K562 (cell line): ENCODE measurements at regions not wholly inside any gene's neighbourhood (a gene's known extent, or its start where the extent isn't known, plus 50 kb on each side); places are given as distances from the start of the nearest gene placed in this dataset.
"Not testable (repeated sequence)": the region's sequence is repeated elsewhere in the genome, so short reads cannot be mapped to it uniquely, and the experiment has no call there.

Experiments
- ATAC-seq: fragments of 200-7000 bp; cut with Tn5 transposase; 3 replicates; pipeline ENCODE4 v1.9.1; 2020; ENCODE audit warnings: moderate library complexity
- BruUV-seq: library from RNA; stranded (reverse); fragments of 400-500 nt; replicated peaks from 2 replicates; lab custom pipeline; 2021; lab: Mats Ljungman, UMichigan
- CTCF ChIA-PET: fragments of 300-600 bp; formaldehyde crosslinking; extraction: SDS; loops from one replicate; lab custom pipeline; 2021; ENCODE audit warnings: low intra/inter-chr PET ratio; lab: Yijun Ruan, JAX
- POLR2A ChIA-PET: fragments of 300-600, 350-650 bp; sonication (Branson Sonifier 250); formaldehyde crosslinking; extraction: SDS; loops from one replicate; lab custom pipeline; 2021; ENCODE audit warnings: antibody characterized with exemption, inconsistent platforms; lab: Yijun Ruan, JAX
- DNase-seq, 4 experiments: peaks; one replicate each; pipeline versions ENCODE4 v3.0.0 to v3.0.0-alpha.2; 2011 to 2018; ENCODE audit warnings: low spot score in 3 of 4, mixed read lengths in 3 of 4; ENCODE audit errors: extremely low read depth in 1 of 4
- FAIRE-seq: peaks from 2 replicates; lab custom pipeline; 2011; peaks lifted over from hg19 to GRCh38; lab: Jason Lieb, UNC
- H2AFZ ChIP-seq: 2 replicates; pipeline ENCODE4 v1.6.0; 2011; ENCODE audit warnings: low read depth, low read length, control low read depth, inconsistent platforms
- H3K27ac ChIP-seq: fragments of 200-600 bp; 3 replicates; pipeline ENCODE4 v1.8.0; 2011; ENCODE audit warnings: low read depth, mild to moderate bottlenecking, control low read depth, inconsistent platforms, low read length, moderate library complexity, mixed read lengths; ENCODE audit errors: extremely low read depth
- H3K27me3 ChIP-seq, 2 experiments: fragments of 300-600 bp in 1 of 2; 2 replicates in 1 of 2; 3 replicates in 1 of 2; pipeline versions ENCODE4 v1.6.0 to v1.8.0; 2011; ENCODE audit warnings: inconsistent platforms in 2 of 2, low read length in 2 of 2, mild to moderate bottlenecking in 1 of 2, mixed read lengths in 1 of 2, moderate library complexity in 1 of 2; ENCODE audit not compliant: control insufficient read depth in 2 of 2, insufficient read depth in 2 of 2
- H3K36me3 ChIP-seq: fragments of 300-600 bp; 3 replicates; pipeline ENCODE4 v1.8.0; 2011; ENCODE audit warnings: mild to moderate bottlenecking, low read length, inconsistent platforms; ENCODE audit not compliant: control insufficient read depth, insufficient read depth
- H3K4me1 ChIP-seq, 2 experiments: fragments of 200-600 bp in 1 of 2; replicated peaks in 1 of 2; 2 replicates in 1 of 2; 3 replicates in 1 of 2; pipeline versions ENCODE4 v1.5.1 to v1.8.0; 2011; ENCODE audit warnings: inconsistent platforms in 2 of 2, low read length in 2 of 2, mild to moderate bottlenecking in 1 of 2, mixed read lengths in 1 of 2, moderate library complexity in 1 of 2; ENCODE audit not compliant: control insufficient read depth in 2 of 2, insufficient read depth in 2 of 2
- H3K4me2 ChIP-seq: 2 replicates; pipeline ENCODE4 v1.6.1; 2011; ENCODE audit warnings: low read length, control low read depth, inconsistent platforms, mixed read lengths; ENCODE audit not compliant: insufficient read depth
- H3K4me3 ChIP-seq: fragments of 200-600 bp; sonication (generic), shearing (Covaris generic); 2 replicates; pipeline ENCODE4 v1.5.1; 2016; ENCODE audit warnings: control low read depth, inconsistent platforms
- H3K79me2 ChIP-seq: fragments of 200-600 bp; 3 replicates; pipeline ENCODE4 v1.8.0; 2011; ENCODE audit warnings: low read length, inconsistent platforms; ENCODE audit not compliant: control insufficient read depth, insufficient read depth
- H3K9ac ChIP-seq, 2 experiments: 2 replicates each; pipeline versions ENCODE4 v1.6.0 to v1.6.1; 2011; ENCODE audit warnings: low read depth in 2 of 2, low read length in 2 of 2, control low read depth in 1 of 2, inconsistent platforms in 1 of 2, mild to moderate bottlenecking in 1 of 2, mixed read lengths in 1 of 2; ENCODE audit not compliant: insufficient read depth in 1 of 2
- H3K9me1 ChIP-seq: one replicate; pipeline ENCODE4 v1.6.0; 2011; ENCODE audit warnings: inconsistent platforms, mild to moderate bottlenecking, low read length, moderate library complexity; ENCODE audit not compliant: control insufficient read depth, insufficient read depth
- H3K9me3 ChIP-seq: replicated peaks from 2 replicates; pipeline ENCODE4 v1.5.1; 2011; ENCODE audit warnings: low read depth, low read length, inconsistent platforms; ENCODE audit not compliant: control insufficient read depth, insufficient read depth
- H4K20me1 ChIP-seq: replicated peaks from 2 replicates; pipeline ENCODE4 v1.6.1; 2011; ENCODE audit warnings: low read length, inconsistent platforms, mixed read lengths; ENCODE audit not compliant: control insufficient read depth, insufficient read depth
- WGBS: fragments of 100-300 bp; shearing (Covaris generic); methylation state at CpG from one replicate; pipeline ENCODE4 v1.1.6; 2016; ENCODE audit warnings: low coverage, mixed read lengths; ENCODE audit not compliant: insufficient coverage; ENCODE audit errors: missing lambda C conversion rate; 5-methylcytosine and 5-hydroxymethylcytosine counted together
- in situ Hi-C: fragments of 300-500 bp; cut with MboI; formaldehyde crosslinking; loops from 4 replicates; pipeline ENCODE4 v1.15.0; 2018; ENCODE audit warnings: inconsistent platforms, mixed read lengths
- intact Hi-C: fragments of 100-400 bp; cut with micrococcal nuclease; formaldehyde crosslinking; loops from 2 replicates; pipeline ENCODE4 v1.14.2; 2022

DNA sequence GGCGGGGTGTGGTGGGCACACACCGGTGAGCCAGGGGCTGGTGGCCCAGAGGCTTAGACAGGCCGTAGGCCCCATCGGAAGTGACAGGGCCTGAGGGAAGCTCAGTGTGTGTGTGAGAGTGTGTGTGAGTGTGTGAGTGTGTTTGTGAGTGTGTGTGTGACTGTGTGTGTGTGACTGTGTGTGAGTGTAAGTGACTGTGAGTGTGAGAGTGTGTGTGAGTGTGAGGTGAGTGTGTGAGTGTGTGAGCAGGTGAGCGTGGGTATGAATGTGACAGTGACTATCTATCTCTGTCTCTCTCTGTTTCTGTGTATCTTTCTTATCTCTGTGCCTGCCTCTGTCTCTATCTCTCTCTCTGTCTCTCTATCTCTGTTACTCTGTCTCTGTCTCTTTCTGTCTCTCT lies 171.6 kb downstream of the TMEM121 start:
- not testable (repeated sequence) for H3K4me2 ChIP-seq, BruUV-seq
- no CpG with 5 or more reads among the region's 5 CpGs for WGBS

DNA sequence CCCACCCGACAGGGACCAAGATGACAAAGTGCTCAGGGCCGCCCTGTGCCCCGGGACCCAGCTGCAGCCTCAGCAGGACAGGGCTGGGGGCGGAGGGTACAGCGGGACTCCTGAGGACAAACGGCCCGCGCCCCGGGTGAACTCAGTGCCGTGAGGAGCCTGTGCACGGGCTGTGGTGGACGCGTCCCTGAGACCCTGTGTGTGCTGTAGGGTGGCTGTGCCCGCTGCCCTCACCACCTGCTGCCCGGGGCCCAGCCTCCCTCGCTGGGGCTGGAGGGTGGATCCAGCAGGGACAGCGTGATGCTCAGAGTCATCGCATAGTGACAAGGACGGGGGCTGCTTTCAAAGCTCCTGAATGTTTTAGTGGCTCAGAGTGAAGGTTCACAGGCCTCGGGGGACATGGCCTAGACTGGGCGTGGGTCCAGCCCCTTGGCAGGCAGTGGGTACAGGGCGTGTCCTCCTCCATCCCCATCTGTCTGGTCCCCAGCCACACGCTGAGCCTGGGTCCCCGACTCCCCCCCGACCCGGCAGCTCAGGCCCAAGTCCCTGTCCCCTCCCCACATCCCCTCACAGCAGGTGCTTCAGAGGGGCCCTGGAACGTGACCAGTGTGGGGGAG lies 172.7 kb downstream of the TMEM121 start:
- H3K79me2 ChIP-seq, H3K4me3 ChIP-seq, in situ Hi-C loops, DNase-seq, H3K36me3 ChIP-seq, POLR2A ChIA-PET, H2AFZ ChIP-seq, H3K4me1 ChIP-seq, H3K4me2 ChIP-seq, intact Hi-C loops, H3K9me1 ChIP-seq, H3K9ac ChIP-seq, H3K9me3 ChIP-seq, BruUV-seq, CTCF ChIA-PET, FAIRE-seq, H3K27ac ChIP-seq, H4K20me1 ChIP-seq, H3K27me3 ChIP-seq: not testable (repeated sequence)
- ATAC-seq, result peak; percentile 38
- 2% methylated on average over 7 of the region's 27 CpGs for WGBS

More for the DNA sequence above, 171.6 kb downstream of the TMEM121 start:
- H3K9me3 ChIP-seq, FAIRE-seq, DNase-seq, intact Hi-C loops, CTCF ChIA-PET, H2AFZ ChIP-seq, H3K79me2 ChIP-seq, H3K4me3 ChIP-seq, ATAC-seq, H3K36me3 ChIP-seq, in situ Hi-C loops, H3K4me1 ChIP-seq, H3K27me3 ChIP-seq, POLR2A ChIA-PET, H3K9ac ChIP-seq, H3K9me1 ChIP-seq, H4K20me1 ChIP-seq, H3K27ac ChIP-seq: not testable (repeated sequence)

DNA sequence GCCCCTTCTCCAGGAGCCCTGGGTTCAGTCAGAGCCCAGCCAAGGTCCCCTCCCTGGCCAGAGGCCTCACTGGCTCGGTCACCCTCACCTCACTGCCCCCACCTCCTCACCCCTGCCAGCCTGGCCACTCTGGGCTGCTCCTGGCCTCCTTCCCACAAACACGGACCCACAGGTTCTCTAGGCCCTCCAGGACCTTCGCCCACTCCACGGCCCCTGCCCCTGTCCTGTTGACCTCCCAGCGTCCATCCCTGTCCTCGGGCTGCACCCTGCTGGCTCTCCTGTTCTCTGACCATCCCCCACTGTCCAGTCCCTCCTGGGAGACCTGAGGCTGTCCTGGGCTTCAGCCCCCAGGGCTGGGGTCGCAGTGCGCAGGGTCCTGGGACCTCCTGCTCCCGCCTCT lies 173.3 kb downstream of the TMEM121 start:
- CTCF ChIA-PET, intact Hi-C loops, DNase-seq, H3K9me3 ChIP-seq, H3K27ac ChIP-seq, H3K4me2 ChIP-seq, H4K20me1 ChIP-seq, H3K4me1 ChIP-seq, POLR2A ChIA-PET, H3K36me3 ChIP-seq, BruUV-seq, H3K9me1 ChIP-seq, FAIRE-seq, H3K9ac ChIP-seq, H3K79me2 ChIP-seq, H3K4me3 ChIP-seq, H2AFZ ChIP-seq, H3K27me3 ChIP-seq: not testable (repeated sequence)
- 2% methylated on average over 6 of the region's 9 CpGs for WGBS
- peak; percentile 43 for ATAC-seq
- in situ Hi-C loops, result loop anchor here (5.0 kb wide), 1 partner anchor 117 kb away; no protein-coding TSS in a partner anchor

DNA sequence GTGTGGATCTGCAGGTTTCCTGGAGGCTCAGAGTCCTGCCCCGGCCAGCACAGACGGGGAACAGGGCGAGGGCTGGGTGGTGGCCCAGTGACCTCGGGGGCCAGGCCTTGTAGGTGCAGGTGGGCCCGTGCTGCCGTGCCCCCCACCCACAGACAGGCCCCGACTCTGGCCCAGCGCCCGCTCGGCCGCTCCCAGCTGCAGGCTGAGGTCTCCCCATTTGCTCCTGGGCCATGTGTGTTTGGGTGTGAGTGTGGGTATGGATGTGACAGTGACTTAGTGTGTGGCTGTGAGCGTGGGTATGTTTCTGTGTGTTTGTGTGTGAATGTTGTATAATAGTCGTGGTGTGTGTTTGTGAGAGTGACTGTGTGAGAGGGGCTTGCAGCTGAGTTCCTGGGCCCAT lies 173.8 kb downstream of the TMEM121 start:
- FAIRE-seq, H3K27ac ChIP-seq, H3K4me3 ChIP-seq, POLR2A ChIA-PET, BruUV-seq, H3K4me2 ChIP-seq, H3K9me1 ChIP-seq, H4K20me1 ChIP-seq, DNase-seq, H3K4me1 ChIP-seq, H3K36me3 ChIP-seq, ATAC-seq, H2AFZ ChIP-seq, H3K79me2 ChIP-seq, H3K9ac ChIP-seq, CTCF ChIA-PET, H3K27me3 ChIP-seq, H3K9me3 ChIP-seq, intact Hi-C loops: not testable (repeated sequence)
- in situ Hi-C loops, result loop anchor here (5.0 kb wide), 1 partner anchor 118 kb away; no protein-coding TSS in a partner anchor
- WGBS, result 0% methylated on average over 2 of the region's 13 CpGs
